ENCODE measurements at regions not wholly inside any gene's neighbourhood (a gene's known extent, or its start where the extent isn't known, plus 50 kb on each side); places are given as distances from the start of the nearest gene placed in this dataset.

DNA sequence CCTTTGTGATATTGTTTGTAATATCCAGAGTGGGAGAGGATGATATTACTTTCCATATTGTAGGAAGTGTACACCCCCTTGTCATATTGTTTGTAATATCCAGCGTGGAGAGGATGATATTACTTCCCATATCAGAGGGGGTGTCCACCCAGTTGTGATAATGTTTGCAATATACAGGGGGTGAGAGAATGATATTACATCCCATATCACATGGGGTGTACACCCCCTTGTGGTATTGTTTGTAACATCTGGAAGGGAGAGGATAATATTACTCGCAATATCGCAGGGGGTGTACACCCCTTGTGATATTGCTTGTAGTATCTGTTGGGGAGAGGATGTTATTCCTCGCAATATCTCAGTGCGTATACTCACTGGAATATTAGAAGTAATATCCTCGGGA, 61.5 kb downstream of the PRSS23 start:
- TF ChIP-seq EZH2phosphoT487 (IDR thresholded peaks at IDR 0.05; ENCODE audit: borderline replicate concordance, low read length): no peak
- TF ChIP-seq, protein P1, sequence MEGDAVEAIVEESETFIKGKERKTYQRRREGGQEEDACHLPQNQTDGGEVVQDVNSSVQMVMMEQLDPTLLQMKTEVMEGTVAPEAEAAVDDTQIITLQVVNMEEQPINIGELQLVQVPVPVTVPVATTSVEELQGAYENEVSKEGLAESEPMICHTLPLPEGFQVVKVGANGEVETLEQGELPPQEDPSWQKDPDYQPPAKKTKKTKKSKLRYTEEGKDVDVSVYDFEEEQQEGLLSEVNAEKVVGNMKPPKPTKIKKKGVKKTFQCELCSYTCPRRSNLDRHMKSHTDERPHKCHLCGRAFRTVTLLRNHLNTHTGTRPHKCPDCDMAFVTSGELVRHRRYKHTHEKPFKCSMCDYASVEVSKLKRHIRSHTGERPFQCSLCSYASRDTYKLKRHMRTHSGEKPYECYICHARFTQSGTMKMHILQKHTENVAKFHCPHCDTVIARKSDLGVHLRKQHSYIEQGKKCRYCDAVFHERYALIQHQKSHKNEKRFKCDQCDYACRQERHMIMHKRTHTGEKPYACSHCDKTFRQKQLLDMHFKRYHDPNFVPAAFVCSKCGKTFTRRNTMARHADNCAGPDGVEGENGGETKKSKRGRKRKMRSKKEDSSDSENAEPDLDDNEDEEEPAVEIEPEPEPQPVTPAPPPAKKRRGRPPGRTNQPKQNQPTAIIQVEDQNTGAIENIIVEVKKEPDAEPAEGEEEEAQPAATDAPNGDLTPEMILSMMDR (IDR thresholded peaks at IDR 0.05; ENCODE audit: low read depth, low read length, poor library complexity, severe bottlenecking): no peak
- no peak overlapping the region for H3K27ac ChIP-seq (ENCODE audit: low read depth, low read length)
- no peaks in the 10 kb centered on the region for H3K4me1 ChIP-seq (ENCODE audit: control insufficient read depth, low read length)
- H3K9me3 ChIP-seq (ENCODE audit: control insufficient read depth, insufficient read depth, low read length): no peaks in the 10 kb centered on the region
- H3K79me2 ChIP-seq (ENCODE audit: control insufficient read depth, low read length): no peaks in the 10 kb centered on the region
- no peaks in the 10 kb centered on the region for H3K27me3 ChIP-seq (ENCODE audit: control insufficient read depth, low read length)
- no peaks in the 10 kb centered on the region for H3K9me2 ChIP-seq (replicated peaks; ENCODE audit: control insufficient read depth, low read length)
- H3K4me3 ChIP-seq (ENCODE audit: low read length): no peak overlapping the region
- no peak overlapping the region for H3K4me2 ChIP-seq (ENCODE audit: low read length)
- H4K20me1 ChIP-seq (ENCODE audit: control insufficient read depth, insufficient read depth, low read depth, low read length): no peaks in the 10 kb centered on the region
- no peaks in the 10 kb centered on the region for H3F3A ChIP-seq (ENCODE audit: control insufficient read depth, insufficient read depth)
- no peaks in the 10 kb centered on the region for H3K36me3 ChIP-seq (ENCODE audit: control insufficient read depth, low read length)

DNA sequence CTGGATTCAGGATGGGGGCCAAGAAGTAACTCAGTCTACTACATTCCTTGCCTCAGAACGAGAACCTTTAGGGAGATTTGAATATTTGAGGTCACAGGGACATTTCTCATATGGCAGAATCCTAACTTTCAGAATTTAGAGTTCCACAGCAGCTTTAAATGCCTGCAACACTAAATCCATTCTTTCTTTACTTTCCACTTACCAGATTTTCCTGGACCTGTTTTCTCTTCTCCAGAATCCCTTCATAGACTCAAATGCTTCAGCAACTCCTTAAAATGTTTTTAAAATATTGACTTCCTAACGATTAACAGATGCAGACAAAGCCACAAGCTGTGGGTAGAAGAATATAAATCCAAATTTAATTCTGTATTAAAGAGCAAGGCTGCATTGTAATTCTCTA, 63.1 kb downstream of the PRSS23 start:
- no peaks in the 10 kb centered on the region for H3K36me3 ChIP-seq (ENCODE audit: control insufficient read depth, low read length)

DNA sequence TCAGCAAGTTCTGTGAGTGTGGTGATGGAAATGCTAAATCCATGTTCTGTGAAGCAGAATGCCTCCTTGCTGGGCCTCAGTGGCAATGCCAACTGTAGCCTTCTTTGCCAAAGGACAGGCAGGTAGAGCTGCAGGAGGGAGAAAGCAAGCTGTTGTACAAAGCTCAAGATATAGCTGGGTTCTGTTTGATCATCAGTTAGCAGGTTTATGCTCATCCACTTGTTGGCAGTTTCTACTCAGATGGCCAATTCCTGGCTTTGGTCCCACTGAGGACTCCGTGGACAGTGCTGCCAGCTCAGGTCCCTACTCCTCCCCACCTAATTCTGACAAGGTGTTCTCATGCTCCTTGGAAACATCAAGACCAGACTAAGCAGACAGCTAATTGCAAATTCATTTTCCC, 65.1 kb downstream of the PRSS23 start:
- Histone ChIP-seq H3K4me1 (ENCODE audit: control insufficient read depth, low read length) (no peaks in the 10 kb centered on the region), H3K27ac (ENCODE audit: low read depth, low read length) (no peak overlapping the region), H3K79me2 (ENCODE audit: control insufficient read depth, low read length) (no peaks in the 10 kb centered on the region), H3F3A (ENCODE audit: control insufficient read depth, insufficient read depth) (no peaks in the 10 kb centered on the region), H3K4me3 (ENCODE audit: low read length) (no peak overlapping the region), H3K4me2 (ENCODE audit: low read length) (no peak overlapping the region), H3K27me3 (ENCODE audit: control insufficient read depth, low read length) (no peaks in the 10 kb centered on the region), H3K9me3 (ENCODE audit: control insufficient read depth, insufficient read depth, low read length) (no peaks in the 10 kb centered on the region), H3K36me3 (ENCODE audit: control insufficient read depth, low read length) (no peaks in the 10 kb centered on the region), H3K9me2 (replicated peaks; ENCODE audit: control insufficient read depth, low read length) (no peaks in the 10 kb centered on the region), H4K20me1 (ENCODE audit: control insufficient read depth, insufficient read depth, low read depth, low read length) (no peaks in the 10 kb centered on the region)
- TF ChIP-seq, protein P1 (IDR thresholded peaks at IDR 0.05; ENCODE audit: low read depth, low read length, poor library complexity, severe bottlenecking): no peak
- TF ChIP-seq EZH2phosphoT487 (IDR thresholded peaks at IDR 0.05; ENCODE audit: borderline replicate concordance, low read length): no peak

More for the DNA sequence above, 63.1 kb downstream of the PRSS23 start:
- TF ChIP-seq, protein P1 (IDR thresholded peaks at IDR 0.05; ENCODE audit: low read depth, low read length, poor library complexity, severe bottlenecking): no peak
- TF ChIP-seq EZH2phosphoT487 (IDR thresholded peaks at IDR 0.05; ENCODE audit: borderline replicate concordance, low read length): no peak
- no peaks in the 10 kb centered on the region for H3K9me3 ChIP-seq (ENCODE audit: control insufficient read depth, insufficient read depth, low read length)
- no peaks in the 10 kb centered on the region for H3F3A ChIP-seq (ENCODE audit: control insufficient read depth, insufficient read depth)
- H3K27me3 ChIP-seq (ENCODE audit: control insufficient read depth, low read length): no peaks in the 10 kb centered on the region
- H3K4me3 ChIP-seq (ENCODE audit: low read length): no peak overlapping the region
- no peaks in the 10 kb centered on the region for H3K9me2 ChIP-seq (replicated peaks; ENCODE audit: control insufficient read depth, low read length)
- no peak overlapping the region for H3K4me2 ChIP-seq (ENCODE audit: low read length)
- no peaks in the 10 kb centered on the region for H3K4me1 ChIP-seq (ENCODE audit: control insufficient read depth, low read length)
- no peaks in the 10 kb centered on the region for H3K79me2 ChIP-seq (ENCODE audit: control insufficient read depth, low read length)
- no peaks in the 10 kb centered on the region for H4K20me1 ChIP-seq (ENCODE audit: control insufficient read depth, insufficient read depth, low read depth, low read length)
- no peak overlapping the region for H3K27ac ChIP-seq (ENCODE audit: low read depth, low read length)

DNA sequence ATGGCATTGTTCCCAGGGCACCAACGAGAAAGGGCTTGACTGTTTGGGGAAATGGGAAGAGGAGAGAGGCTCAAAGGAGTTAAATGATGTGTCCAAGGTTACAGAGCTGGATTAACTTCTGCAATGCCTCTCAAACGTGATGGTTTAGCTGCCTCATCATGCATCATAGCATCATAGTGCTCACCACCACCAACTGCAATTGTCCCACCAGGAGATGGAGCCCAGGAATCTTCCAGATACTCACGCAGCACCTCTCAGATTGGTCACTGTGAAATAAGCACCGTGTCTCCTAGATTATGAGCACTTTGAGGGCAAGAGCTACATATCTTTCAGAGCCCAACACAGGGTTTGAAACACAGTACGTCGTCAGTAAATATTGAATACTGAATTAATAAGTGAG, 69.2 kb downstream of the PRSS23 start:
- H3K9me3 ChIP-seq (ENCODE audit: control insufficient read depth, insufficient read depth, low read length): no peaks in the 10 kb centered on the region
- H3K4me1 ChIP-seq (ENCODE audit: control insufficient read depth, low read length): no peaks in the 10 kb centered on the region
- no peaks in the 10 kb centered on the region for H3K36me3 ChIP-seq (ENCODE audit: control insufficient read depth, low read length)
- H3K27me3 ChIP-seq (ENCODE audit: control insufficient read depth, low read length): no peaks in the 10 kb centered on the region
- H3F3A ChIP-seq (ENCODE audit: control insufficient read depth, insufficient read depth): no peaks in the 10 kb centered on the region
- no peaks in the 10 kb centered on the region for H4K20me1 ChIP-seq (ENCODE audit: control insufficient read depth, insufficient read depth, low read depth, low read length)
- H3K9me2 ChIP-seq (replicated peaks; ENCODE audit: control insufficient read depth, low read length): no peaks in the 10 kb centered on the region
- no peak overlapping the region for H3K4me2 ChIP-seq (ENCODE audit: low read length)
- no peak overlapping the region for H3K4me3 ChIP-seq (ENCODE audit: low read length)
- no peak overlapping the region for H3K27ac ChIP-seq (ENCODE audit: low read depth, low read length)
- no peak for TF ChIP-seq EZH2phosphoT487 (IDR thresholded peaks at IDR 0.05; ENCODE audit: borderline replicate concordance, low read length)
- TF ChIP-seq, protein P1 (IDR thresholded peaks at IDR 0.05; ENCODE audit: low read depth, low read length, poor library complexity, severe bottlenecking): no peak
- H3K79me2 ChIP-seq (ENCODE audit: control insufficient read depth, low read length): no peaks in the 10 kb centered on the region
